CD4-positive, alpha-beta T cell (primary cell): ENCODE measurements at regions not wholly inside any gene's neighbourhood (a gene's known extent, or its start where the extent isn't known, plus 50 kb on each side); places are given as distances from the start of the nearest gene placed in this dataset.
A peak's percentile ranks its signal among the peaks of the same experiment; 100 is the strongest.

Experiments
- ATAC-seq: fragments of 200-7000 bp; cut with Tn5 transposase; one replicate; pipeline ENCODE4 v1.10.0; 2022; ENCODE audit warnings: mild to moderate bottlenecking; ENCODE audit not compliant: poor library complexity
- CTCF ChIA-PET: fragments of 350-600 bp; sonication (Branson Sonifier 250); formaldehyde crosslinking; loops from one replicate; lab custom pipeline; 2021; ENCODE audit warnings: antibody characterized with exemption, inconsistent platforms; lab: Charles Lee
- POLR2A ChIA-PET: fragments of 350-600 bp; sonication (Branson Sonifier 250); formaldehyde crosslinking; loops from one replicate; lab custom pipeline; 2021; ENCODE audit warnings: antibody characterized with exemption, inconsistent platforms; lab: Charles Lee
- DNase-seq, 14 experiments: peaks; one replicate each; pipeline ENCODE4 v3.0.0-alpha.2; 2013 to 2020; ENCODE audit warnings: mixed read lengths in 2 of 14
- H3K27ac ChIP-seq, 2 donors: one replicate each; pipeline versions ENCODE4 v1.5.1 to v1.7.0; 2013; ENCODE audit warnings: low read length in 2 of 2, low read depth in 1 of 2, mild to moderate bottlenecking in 1 of 2
- H3K27me3 ChIP-seq, 2 experiments: 1 replicate in 1 of 2; 2 replicates in 1 of 2; pipeline versions ENCODE4 v1.6.1 to v1.7.0; 2013; ENCODE audit warnings: low read length in 2 of 2, control low read depth in 1 of 2, mild to moderate bottlenecking in 1 of 2, moderate library complexity in 1 of 2; ENCODE audit not compliant: insufficient read depth in 2 of 2, control insufficient read depth in 1 of 2
- H3K36me3 ChIP-seq: one replicate; pipeline ENCODE4 v1.6.1; 2013; ENCODE audit warnings: low read length, control low read depth; ENCODE audit not compliant: insufficient read depth
- H3K4me1 ChIP-seq: one replicate; pipeline ENCODE4 v1.6.1; 2013; ENCODE audit warnings: low read length, control low read depth; ENCODE audit not compliant: insufficient read depth
- H3K4me3 ChIP-seq: one replicate; pipeline ENCODE4 v1.5.1; 2013; ENCODE audit warnings: mild to moderate bottlenecking, low read length, moderate library complexity
- H3K9me3 ChIP-seq, 2 experiments: 1 replicate in 1 of 2; 2 replicates in 1 of 2; pipeline versions ENCODE4 v1.6.1 to v1.7.0; 2013; ENCODE audit warnings: low read length in 2 of 2, mild to moderate bottlenecking in 2 of 2, control low read depth in 1 of 2, moderate library complexity in 1 of 2; ENCODE audit not compliant: control insufficient read depth in 1 of 2, insufficient read depth in 1 of 2
- H3K27ac Mint-ChIP-seq: one replicate; pipeline ENCODE4 v1.8.0; 2020; ENCODE audit warnings: mixed read lengths
- H3K27me3 Mint-ChIP-seq: one replicate; pipeline ENCODE4 v1.8.0; 2021; ENCODE audit warnings: mixed read lengths
- H3K36me3 Mint-ChIP-seq: one replicate; pipeline ENCODE4 v1.8.0; 2021; ENCODE audit warnings: low read depth, mixed read lengths
- H3K4me1 Mint-ChIP-seq: one replicate; pipeline ENCODE4 v1.8.0; 2021; ENCODE audit warnings: low read depth, mixed read lengths
- H3K4me3 Mint-ChIP-seq: one replicate; pipeline ENCODE4 v1.8.0; 2020; ENCODE audit warnings: mild to moderate bottlenecking, mixed read lengths
- H3K9me3 Mint-ChIP-seq: one replicate; pipeline ENCODE4 v1.8.0; 2020; ENCODE audit warnings: mixed read lengths
- CTCF ChIP-seq: fragments of 200-600 bp; IDR thresholded peaks from one replicate; pipeline ENCODE4 v1.8.0; 2022; ENCODE audit warnings: antibody characterized with exemption, mild to moderate bottlenecking
- intact Hi-C, 2 experiments: fragments of 100-400 bp; cut with DNase I in 1 of 2; cut with micrococcal nuclease in 1 of 2; formaldehyde crosslinking; loops; one replicate each; pipeline versions ENCODE4 v1.15.1 to v1.9.0; 2023 to 2025; cut with DNase I, micrococcal nuclease

DNA sequence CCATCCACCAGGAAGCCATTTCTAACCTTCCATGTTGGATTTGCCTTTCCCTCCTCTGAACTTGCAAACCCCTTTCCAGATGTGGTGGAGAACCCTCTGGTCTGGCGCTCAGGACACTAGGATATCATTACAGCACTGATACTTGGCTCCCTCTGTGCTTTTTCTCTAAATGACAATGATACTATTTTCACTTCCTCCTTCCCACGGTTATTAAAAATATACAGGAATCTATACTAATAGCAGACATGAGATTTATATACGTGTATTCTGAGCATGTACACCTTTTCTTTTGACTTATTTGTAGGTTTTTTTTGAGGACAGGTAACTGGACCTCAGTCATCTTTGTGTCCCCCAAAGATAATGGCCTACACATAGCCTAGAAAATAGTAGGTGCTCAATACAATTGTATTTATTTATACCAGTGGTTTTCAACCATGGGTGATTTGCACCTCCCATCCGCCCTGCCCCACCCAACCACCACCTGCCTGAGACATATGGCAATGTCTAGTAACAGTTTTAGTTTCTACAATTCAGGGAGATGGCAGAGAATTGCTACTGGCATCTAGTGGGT lies 60.4 kb upstream of the PLAC8 start:
- Mint-ChIP-seq H3K36me3 (no peaks in the 10 kb centered on the region), H3K4me1 (peaks cover 6% of the 10 kb centered on the region), H3K27ac (no peak overlapping the region), H3K4me3 (no peak overlapping the region), H3K9me3 (peaks cover 3% of the 10 kb centered on the region), H3K27me3 (no peaks in the 10 kb centered on the region)
- H3K4me3 ChIP-seq = no peak overlapping the region
- no peaks in the 10 kb centered on the region for H3K9me3 ChIP-seq
- TF ChIP-seq CTCF = no peak
- ChIA-PET POLR2A (no interaction called here), CTCF (no interaction called here)
- no peaks in the 10 kb centered on the region for H3K36me3 ChIP-seq
- DNase-seq (no peak), ATAC-seq (no peak)
- peaks cover 4% of the 10 kb centered on the region for H3K4me1 ChIP-seq
- H3K27me3 ChIP-seq = no peaks in the 10 kb centered on the region
- H3K27ac ChIP-seq = no peak overlapping the region
- intact Hi-C loops = no loop called here

DNA sequence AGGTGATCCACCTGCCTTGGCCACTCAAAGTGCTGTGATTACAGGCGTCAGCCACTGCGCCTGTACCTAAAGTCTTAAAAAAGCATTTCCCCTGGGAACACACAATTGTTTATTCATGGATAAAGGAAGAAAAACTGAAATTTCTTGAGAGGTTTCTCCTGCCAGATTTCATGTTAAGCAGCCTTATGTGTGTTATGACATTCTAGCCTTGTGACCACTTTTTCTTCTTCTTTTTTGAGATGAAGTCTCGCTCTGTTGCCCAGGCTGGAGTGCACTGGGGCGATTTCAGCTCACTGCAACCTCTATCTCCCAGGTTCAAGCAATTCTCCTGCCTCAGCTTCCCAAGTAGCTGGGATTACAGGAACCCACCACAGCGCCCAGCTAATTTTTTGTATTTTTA lies 57.8 kb upstream of the PLAC8 start:
- H3K4me3 Mint-ChIP-seq = no peak overlapping the region
- intact Hi-C loops = no loop called here
- POLR2A ChIA-PET = no interaction called here
- Histone ChIP-seq H3K27ac (no peak overlapping the region), H3K9me3 (no peaks in the 10 kb centered on the region), H3K36me3 (no peaks in the 10 kb centered on the region), H3K4me3 (no peak overlapping the region), H3K27me3 (no peaks in the 10 kb centered on the region), H3K4me1 (peaks cover 4% of the 10 kb centered on the region)
- H3K27me3 Mint-ChIP-seq = no peaks in the 10 kb centered on the region
- no peak overlapping the region for H3K27ac Mint-ChIP-seq
- no peak for ATAC-seq
- CTCF ChIA-PET = interaction anchor here (1.0 kb wide), 1 partner anchor 13 kb away, joined by 3 read pairs; no protein-coding TSS in a partner anchor
- H3K36me3 Mint-ChIP-seq = no peaks in the 10 kb centered on the region
- DNase-seq = no peak
- TF ChIP-seq CTCF = no peak
- peaks cover 7% of the 10 kb centered on the region for H3K4me1 Mint-ChIP-seq
- H3K9me3 Mint-ChIP-seq = peaks cover 3% of the 10 kb centered on the region

GRCh38 chr4:83171436-83172039 lies 57.0 kb upstream of the PLAC8 start:
- Histone ChIP-seq H3K4me1 (peaks cover 4% of the 10 kb centered on the region), H3K27ac (no peak overlapping the region), H3K4me3 (no peak overlapping the region), H3K9me3 (no peaks in the 10 kb centered on the region), H3K27me3 (no peaks in the 10 kb centered on the region), H3K36me3 (no peaks in the 10 kb centered on the region)
- no peak for TF ChIP-seq CTCF
- H3K4me3 Mint-ChIP-seq = no peak overlapping the region
- H3K9me3 Mint-ChIP-seq = peaks cover 3% of the 10 kb centered on the region
- H3K27ac Mint-ChIP-seq = no peak overlapping the region
- H3K27me3 Mint-ChIP-seq = no peaks in the 10 kb centered on the region
- intact Hi-C loops = no loop called here
- ATAC-seq (no peak), DNase-seq (peak in 1 of 14 experiments; percentile 33)
- ChIA-PET POLR2A (no interaction called here), CTCF (no interaction called here)
- peaks cover 15% of the 10 kb centered on the region for H3K4me1 Mint-ChIP-seq
- no peaks in the 10 kb centered on the region for H3K36me3 Mint-ChIP-seq
